SK-N-SH (cell line): ENCODE measurements at regions not wholly inside any gene's neighbourhood (a gene's known extent, or its start where the extent isn't known, plus 50 kb on each side); places are given as distances from the start of the nearest gene placed in this dataset.

Source experiments
- CTCF ChIA-PET: fragments of 300-600, 350-600 bp; formaldehyde crosslinking; extraction: SDS; loops from one replicate; lab custom pipeline; 2021; lab: Yijun Ruan, JAX
- POLR2A ChIA-PET: fragments of 350-600 bp; sonication (Branson Sonifier 250); formaldehyde crosslinking; extraction: SDS; loops from one replicate; lab custom pipeline; 2020; ENCODE audit warnings: antibody characterized with exemption, inconsistent platforms; lab: Yijun Ruan, JAX
- DNase-seq: peaks from one replicate; pipeline ENCODE4 v3.0.0; 2012
- H2AFZ ChIP-seq: fragments of 200-600 bp; sonication (generic); 2 replicates; pipeline ENCODE4 v1.8.1; 2016; ENCODE audit warnings: antibody characterized with exemption, mild to moderate bottlenecking, low read depth
- H3F3A ChIP-seq: fragments of 200-600 bp; sonication (generic); replicated peaks from 2 replicates; pipeline ENCODE3; 2016; ENCODE audit warnings: antibody characterized with exemption, mild to moderate bottlenecking; ENCODE audit not compliant: insufficient read depth
- H3K27ac ChIP-seq, 2 experiments: fragments of 200-500 bp in 1 of 2; fragments of 200-600 bp in 1 of 2; sonication (Bioruptor generic) in 1 of 2; sonication (generic), shearing (Covaris generic) in 1 of 2; 2 replicates each; pipeline versions ENCODE4 v1.5.1 to v1.6.1; 2014 to 2016; ENCODE audit warnings: low read depth in 2 of 2, inconsistent platforms in 1 of 2, low read length in 1 of 2, mild to moderate bottlenecking in 1 of 2, mixed read lengths in 1 of 2
- H3K27me3 ChIP-seq: fragments of 200-600 bp; sonication (generic), shearing (Covaris generic); 2 replicates; pipeline ENCODE4 v1.6.1; 2016; ENCODE audit warnings: mixed run types; ENCODE audit not compliant: insufficient read depth
- H3K36me3 ChIP-seq, 2 experiments: fragments of 200-500 bp in 1 of 2; fragments of 200-600 bp in 1 of 2; sonication (Bioruptor generic) in 1 of 2; sonication (generic) in 1 of 2; replicated peaks in 1 of 2; 2 replicates each; pipeline versions ENCODE3 to v1.5.1; 2014 to 2016; ENCODE audit warnings: low read length in 1 of 2, mild to moderate bottlenecking in 1 of 2; ENCODE audit not compliant: insufficient read depth in 2 of 2, control insufficient read depth in 1 of 2
- H3K4me1 ChIP-seq, 2 experiments: fragments of 200-500 bp in 1 of 2; fragments of 200-600 bp in 1 of 2; sonication (Bioruptor generic) in 1 of 2; sonication (generic), shearing (Covaris generic) in 1 of 2; 2 replicates each; pipeline versions ENCODE4 v1.5.1 to v1.6.1; 2014 to 2016; ENCODE audit warnings: low read depth in 1 of 2, low read length in 1 of 2, mixed run types in 1 of 2; ENCODE audit not compliant: insufficient read depth in 2 of 2, control insufficient read depth in 1 of 2
- H3K4me2 ChIP-seq: fragments of 200-600 bp; sonication (generic), shearing (Covaris generic); 2 replicates; pipeline ENCODE4 v1.6.1; 2017; ENCODE audit warnings: mixed run types
- H3K4me3 ChIP-seq, 2 experiments: fragments of 200-500 bp in 1 of 2; fragments of 200-600 bp in 1 of 2; sonication (Bioruptor generic) in 1 of 2; sonication (generic), shearing (Covaris generic) in 1 of 2; 2 replicates each; pipeline versions ENCODE4 v1.5.1 to v1.8.1; 2014 to 2016; ENCODE audit warnings: low read depth in 2 of 2, inconsistent platforms in 1 of 2, low read length in 1 of 2, mild to moderate bottlenecking in 1 of 2, mixed read lengths in 1 of 2, moderate library complexity in 1 of 2
- H3K79me2 ChIP-seq: fragments of 200-600 bp; sonication (generic); 2 replicates; pipeline ENCODE4 v1.8.1; 2017; ENCODE audit warnings: mild to moderate bottlenecking; ENCODE audit not compliant: insufficient read depth
- H3K9ac ChIP-seq: fragments of 200-600 bp; sonication (generic); 2 replicates; pipeline ENCODE4 v1.6.1; 2017; ENCODE audit warnings: mixed run types
- H3K9me2 ChIP-seq: fragments of 200-600 bp; sonication (generic); 2 replicates; pipeline ENCODE4 v1.6.1; 2017; ENCODE audit warnings: mixed run types
- H3K9me3 ChIP-seq: fragments of 200-600 bp; sonication (generic); 2 replicates; pipeline ENCODE4 v1.6.1; 2017; ENCODE audit warnings: mixed run types, mild to moderate bottlenecking, moderate library complexity
- H4K20me1 ChIP-seq: fragments of 200-600 bp; sonication (generic); 2 replicates; pipeline ENCODE4 v1.6.1; 2017; ENCODE audit warnings: mild to moderate bottlenecking, mixed run types; ENCODE audit not compliant: insufficient read depth
- ELF1 ChIP-seq: IDR thresholded peaks from 2 replicates; pipeline ENCODE4 v1.4.0; 2012
- FOSL2 ChIP-seq: IDR thresholded peaks from 2 replicates; pipeline ENCODE4 v1.4.0; 2012; ENCODE audit warnings: low read depth, mild to moderate bottlenecking, moderate library complexity, borderline replicate concordance
- FOXM1 ChIP-seq: IDR thresholded peaks from 2 replicates; pipeline ENCODE4 v1.4.0; 2012; ENCODE audit warnings: low read depth, mild to moderate bottlenecking
- JUND ChIP-seq: IDR thresholded peaks from 2 replicates; pipeline ENCODE4 v1.4.0; 2012
- MAX ChIP-seq: IDR thresholded peaks from 2 replicates; pipeline ENCODE4 v1.4.0; 2012; ENCODE audit warnings: low read depth
- MEF2A ChIP-seq: IDR thresholded peaks from 2 replicates; pipeline ENCODE4 v1.4.0; 2012; ENCODE audit warnings: low read depth, borderline replicate concordance
- MXI1 ChIP-seq: IDR thresholded peaks from 2 replicates; pipeline ENCODE4 v1.6.1; 2012; ENCODE audit warnings: mild to moderate bottlenecking, low read depth, low read length, improper control_type of control experiment
- PBX3 ChIP-seq: IDR thresholded peaks from 2 replicates; pipeline ENCODE4; 2012
- POLR2AphosphoS5 ChIP-seq: IDR thresholded peaks from 2 replicates; pipeline ENCODE4 v1.6.1; 2012; ENCODE audit warnings: low read depth, low read length
- REST ChIP-seq: IDR thresholded peaks from 2 replicates; pipeline ENCODE4 v1.6.1; 2012; ENCODE audit warnings: mild to moderate bottlenecking, low read depth, low read length, moderate library complexity
- RFX5 ChIP-seq: IDR thresholded peaks from 2 replicates; pipeline ENCODE4 v1.6.1; 2012; ENCODE audit warnings: mild to moderate bottlenecking, improper control_type of control experiment, low read length
- TAF1 ChIP-seq: IDR thresholded peaks from 2 replicates; pipeline ENCODE4 v1.6.1; 2012; ENCODE audit warnings: low read depth, mild to moderate bottlenecking, low read length, moderate library complexity, borderline replicate concordance
- TCF12 ChIP-seq: IDR thresholded peaks from 2 replicates; pipeline ENCODE4 v1.4.0; 2012
- USF2 ChIP-seq: fragments of 150-350 bp; IDR thresholded peaks from 2 replicates; pipeline ENCODE4 v1.6.1; 2017; ENCODE audit warnings: antibody characterized with exemption, low read length, low read depth, borderline replicate concordance
- YY1 ChIP-seq: IDR thresholded peaks from 2 replicates; pipeline ENCODE4 v1.4.0; 2012; ENCODE audit warnings: low read depth, mild to moderate bottlenecking
- ZBTB33 ChIP-seq: IDR thresholded peaks from 2 replicates; pipeline ENCODE4 v1.4.0; 2012; ENCODE audit warnings: low read depth, borderline replicate concordance
- WGBS: methylation state at CpG from one replicate; pipeline ENCODE4 v1.1.6; 2017; ENCODE audit warnings: low lambda C conversion rate; 5-methylcytosine and 5-hydroxymethylcytosine counted together

- Histone ChIP-seq H3K9ac (no peak overlapping the region), H3K4me2 (no peak overlapping the region), H3K27me3 (no peaks in the 10 kb centered on the region)
- no peak for DNase-seq
- TF ChIP-seq MAX = no peak
- TF ChIP-seq, all 33 proteins: peak for 0
- Histone ChIP-seq H3K4me3 (no peak overlapping the region), H4K20me1 (no peaks in the 10 kb centered on the region), H3K9me2 (no peaks in the 10 kb centered on the region), H3K9me3 (no peaks in the 10 kb centered on the region), H3K36me3 (no peaks in the 10 kb centered on the region), H2AFZ (no peak overlapping the region), H3K79me2 (no peaks in the 10 kb centered on the region), H3K27ac (no peak overlapping the region), H3F3A (no peaks in the 10 kb centered on the region), H3K4me1 (no peaks in the 10 kb centered on the region)
- ChIA-PET POLR2A (no interaction called here), CTCF (no interaction called here)
- WGBS = 13% methylated on average over 5 of the region's 5 CpGs
These were observed 373.7 kb upstream of the C1orf174 start for GRCh38 chr1:4273747-4274146.

GRCh38 chr1:4275083-4275482 is 375.0 kb upstream of the C1orf174 start:
- H3F3A ChIP-seq = no peaks in the 10 kb centered on the region
- no peak overlapping the region for H3K4me2 ChIP-seq
- 32% methylated on average over 5 of the region's 9 CpGs for WGBS
- CTCF ChIA-PET = interaction anchor here (1.0 kb wide), 1 partner anchor 14 kb away, joined by 3 read pairs; no protein-coding TSS in a partner anchor
- no peaks in the 10 kb centered on the region for H3K9me3 ChIP-seq
- DNase-seq = no peak
- no peaks in the 10 kb centered on the region for H3K4me1 ChIP-seq
- no peaks in the 10 kb centered on the region for H3K9me2 ChIP-seq
- no peak overlapping the region for H3K9ac ChIP-seq
- no peaks in the 10 kb centered on the region for H3K36me3 ChIP-seq
- no peaks in the 10 kb centered on the region for H3K27me3 ChIP-seq
- POLR2A ChIA-PET = no interaction called here
- TF ChIP-seq TCF12 (no peak), FOSL2 (no peak), RFX5 (no peak), MEF2A (no peak), YY1 (no peak), MAX (no peak), POLR2AphosphoS5 (no peak), FOXM1 (no peak), ZBTB33 (no peak), MXI1 (no peak), ELF1 (no peak), PBX3 (no peak), REST (no peak), JUND (no peak), TAF1 (no peak), USF2 (no peak)
- H4K20me1 ChIP-seq = no peaks in the 10 kb centered on the region
- H3K4me3 ChIP-seq = no peak overlapping the region
- no peaks in the 10 kb centered on the region for H3K79me2 ChIP-seq
- H2AFZ ChIP-seq = no peak overlapping the region
- H3K27ac ChIP-seq = no peak overlapping the region
